ENCODE measurements at regions not wholly inside any gene's neighbourhood (a gene's known extent, or its start where the extent isn't known, plus 50 kb on each side); places are given as distances from the start of the nearest gene placed in this dataset.
"Not testable (repeated sequence)": the region's sequence is repeated elsewhere in the genome, so short reads cannot be mapped to it uniquely, and the experiment has no call there.

GRCh38 chr21:18096413-18096812 is 148.2 kb upstream of the CHODL start:
- DNase-seq: not testable (repeated sequence)

- no peak for DNase-seq
Observed at GRCh38 chr21:18089786-18090185, 154.8 kb upstream of the CHODL start.

- no peak for DNase-seq
Observed at GRCh38 chr21:18070392-18070791, 174.2 kb upstream of the CHODL start.

- DNase-seq: no peak
Observed at GRCh38 chr21:18069875-18070274, 174.8 kb upstream of the CHODL start.

GRCh38 chr21:18060402-18060801 is 184.2 kb upstream of the CHODL start:
- DNase-seq: no peak

- DNase-seq: no peak
Observed at GRCh38 chr21:18058731-18059398, 185.8 kb upstream of the CHODL start.

GRCh38 chr21:18053151-18053550 is 191.5 kb upstream of the CHODL start:
- no peak for DNase-seq

- no peak for DNase-seq
Observed at GRCh38 chr21:18049461-18049860, 195.2 kb upstream of the CHODL start.

GRCh38 chr21:18041012-18041411 is 203.6 kb upstream of the CHODL start:
- DNase-seq: peak; percentile 27

- DNase-seq: no peak
Observed at GRCh38 chr21:18030248-18030647, 211.1 kb upstream of the C21orf91 start.

GRCh38 chr21:18026359-18026758 is 207.2 kb upstream of the C21orf91 start:
- peak; percentile 19 for DNase-seq

- DNase-seq: no peak
Observed at GRCh38 chr21:18023711-18024110, 204.6 kb upstream of the C21orf91 start.

GRCh38 chr21:18023157-18023556 is 204.0 kb upstream of the C21orf91 start:
- DNase-seq: peak; percentile 13

GRCh38 chr21:18007121-18007520 is 188.0 kb upstream of the C21orf91 start:
- DNase-seq: peak; percentile 33

GRCh38 chr21:18006691-18007090 is 187.5 kb upstream of the C21orf91 start:
- no peak for DNase-seq

GRCh38 chr21:18002393-18002792 is 183.2 kb upstream of the C21orf91 start:
- no peak for DNase-seq

GRCh38 chr21:18000981-18001686 is 182.0 kb upstream of the C21orf91 start:
- DNase-seq: no peak

GRCh38 chr21:17998599-17998998 is 179.4 kb upstream of the C21orf91 start:
- not testable (repeated sequence) for DNase-seq

- no peak for DNase-seq
Observed at GRCh38 chr21:17989780-17990179, 170.6 kb upstream of the C21orf91 start.

GRCh38 chr21:17988102-17988437 is 168.9 kb upstream of the C21orf91 start:
- DNase-seq: no peak

GRCh38 chr21:17987382-17988101 is 168.4 kb upstream of the C21orf91 start:
- no peak for DNase-seq

- DNase-seq: peak; percentile 24
Observed at GRCh38 chr21:17981060-17981740, 162.0 kb upstream of the C21orf91 start.

- peak; percentile 39 for DNase-seq
Observed at GRCh38 chr21:17979763-17980162, 160.6 kb upstream of the C21orf91 start.

All from eye (tissue), 1 donor.